MM.1S (cell line): ENCODE measurements at regions not wholly inside any gene's neighbourhood (a gene's known extent, or its start where the extent isn't known, plus 50 kb on each side); places are given as distances from the start of the nearest gene placed in this dataset.
"Not testable (repeated sequence)": the region's sequence is repeated elsewhere in the genome, so short reads cannot be mapped to it uniquely, and the experiment has no call there.

Experiments
- DNase-seq: peaks from one replicate; pipeline ENCODE4 v3.0.0-alpha.2; 2015
- H2AFZ ChIP-seq: fragments of 300-600 bp; sonication (generic); 2 replicates; pipeline ENCODE4 v1.6.0; 2016; ENCODE audit warnings: antibody characterized with exemption, low read length
- H3F3A ChIP-seq: fragments of 300-600 bp; sonication (generic); 2 replicates; pipeline ENCODE4 v1.6.1; 2016; ENCODE audit warnings: mild to moderate bottlenecking, antibody characterized with exemption, low read length, moderate library complexity, mixed read lengths; ENCODE audit not compliant: insufficient read depth
- H3K27ac ChIP-seq: fragments of 300-600 bp; sonication (generic); 2 replicates; pipeline ENCODE4 v1.5.1; 2016; ENCODE audit warnings: mild to moderate bottlenecking, low read length
- H3K27me3 ChIP-seq: fragments of 300-600 bp; sonication (generic); replicated peaks from 2 replicates; pipeline ENCODE4 v1.6.0; 2016; ENCODE audit warnings: low read length; ENCODE audit not compliant: insufficient read depth
- H3K36me3 ChIP-seq: fragments of 300-600 bp; sonication (generic); replicated peaks from 2 replicates; pipeline ENCODE4 v1.6.1; 2016; ENCODE audit warnings: mild to moderate bottlenecking, low read length, mixed read lengths; ENCODE audit not compliant: insufficient read depth
- H3K4me1 ChIP-seq: fragments of 300-600 bp; sonication (generic); 2 replicates; pipeline ENCODE4 v1.6.1; 2016; ENCODE audit warnings: low read length, mixed read lengths
- H3K4me2 ChIP-seq: fragments of 300-600 bp; sonication (generic); 2 replicates; pipeline ENCODE4 v1.6.0; 2016; ENCODE audit warnings: low read depth, low read length
- H3K4me3 ChIP-seq: fragments of 300-600 bp; sonication (generic); 2 replicates; pipeline ENCODE4 v1.5.1; 2016; ENCODE audit warnings: low read length, mixed read lengths
- H3K79me2 ChIP-seq: fragments of 300-600 bp; sonication (generic); 2 replicates; pipeline ENCODE4 v1.6.1; 2016; ENCODE audit warnings: mixed run types, low read length, mixed read lengths
- H3K9ac ChIP-seq: fragments of 300-600 bp; sonication (generic); 2 replicates; pipeline ENCODE4 v1.6.1; 2016; ENCODE audit warnings: low read length, mixed read lengths
- H3K9me2 ChIP-seq: fragments of 300-600 bp; sonication (generic); replicated peaks from 2 replicates; pipeline ENCODE4 v1.6.1; 2016; ENCODE audit warnings: mild to moderate bottlenecking, low read length, mixed read lengths; ENCODE audit not compliant: insufficient read depth
- H3K9me3 ChIP-seq: fragments of 300-600 bp; sonication (generic); replicated peaks from 2 replicates; pipeline ENCODE4 v1.6.1; 2016; ENCODE audit warnings: mild to moderate bottlenecking, low read length, mixed read lengths; ENCODE audit not compliant: insufficient read depth
- H4K20me1 ChIP-seq: fragments of 300-600 bp; sonication (generic); 2 replicates; pipeline ENCODE4 v1.6.1; 2016; ENCODE audit warnings: mild to moderate bottlenecking, low read length, moderate library complexity, mixed read lengths; ENCODE audit not compliant: insufficient read depth
- EZH2 ChIP-seq: fragments of 300-600 bp; sonication (generic); optimal IDR thresholded peaks from 2 replicates; pipeline ENCODE3; 2017; ENCODE audit warnings: low read depth, mild to moderate bottlenecking, antibody characterized with exemption, low read length, mixed read lengths
- EZH2phosphoT487 ChIP-seq: fragments of 300-600 bp; sonication (generic); IDR thresholded peaks from 2 replicates; pipeline ENCODE4 v1.6.1; 2018; ENCODE audit warnings: antibody characterized with exemption, low read length
- TF ChIP-seq, protein P1 (sequence below): fragments of 300-600 bp; sonication (generic); IDR thresholded peaks from 2 replicates; pipeline ENCODE4 v1.5.1; 2016; ENCODE audit warnings: antibody characterized with exemption, low read length, mixed read lengths

DNA sequence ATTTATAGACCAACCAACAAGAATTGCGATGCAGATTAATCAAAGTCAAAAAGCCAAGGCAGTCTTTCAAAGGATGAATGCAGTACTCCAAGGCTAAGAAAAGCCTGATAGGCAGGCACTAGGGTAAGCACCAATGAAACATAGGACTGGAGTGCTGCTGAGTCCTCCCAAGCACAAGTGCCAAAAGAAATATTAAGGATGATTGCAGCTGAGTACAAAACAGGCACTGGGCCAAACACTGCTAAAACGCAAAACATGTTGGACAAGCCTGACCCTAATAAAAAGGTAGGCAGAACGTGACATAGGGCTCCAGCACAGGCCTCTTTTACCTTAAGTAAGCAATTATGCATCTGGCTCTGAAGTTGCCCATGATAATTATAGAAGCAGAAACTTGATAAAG is 160.1 kb upstream of the LRP1B start:
- no peak for DNase-seq
- Histone ChIP-seq H2AFZ (no peak overlapping the region), H3K9me3 (no peaks in the 10 kb centered on the region), H3K27ac (no peak overlapping the region), H3K9ac (no peak overlapping the region), H3K4me1 (no peaks in the 10 kb centered on the region), H4K20me1 (no peaks in the 10 kb centered on the region), H3K79me2 (no peaks in the 10 kb centered on the region), H3K9me2 (no peaks in the 10 kb centered on the region), H3K4me3 (no peak overlapping the region), H3K27me3 (no peaks in the 10 kb centered on the region), H3K36me3 (no peaks in the 10 kb centered on the region), H3K4me2 (no peak overlapping the region), H3F3A (no peaks in the 10 kb centered on the region)
- TF ChIP-seq EZH2phosphoT487 (no peak), EZH2 (no peak)
- TF ChIP-seq, protein P1, sequence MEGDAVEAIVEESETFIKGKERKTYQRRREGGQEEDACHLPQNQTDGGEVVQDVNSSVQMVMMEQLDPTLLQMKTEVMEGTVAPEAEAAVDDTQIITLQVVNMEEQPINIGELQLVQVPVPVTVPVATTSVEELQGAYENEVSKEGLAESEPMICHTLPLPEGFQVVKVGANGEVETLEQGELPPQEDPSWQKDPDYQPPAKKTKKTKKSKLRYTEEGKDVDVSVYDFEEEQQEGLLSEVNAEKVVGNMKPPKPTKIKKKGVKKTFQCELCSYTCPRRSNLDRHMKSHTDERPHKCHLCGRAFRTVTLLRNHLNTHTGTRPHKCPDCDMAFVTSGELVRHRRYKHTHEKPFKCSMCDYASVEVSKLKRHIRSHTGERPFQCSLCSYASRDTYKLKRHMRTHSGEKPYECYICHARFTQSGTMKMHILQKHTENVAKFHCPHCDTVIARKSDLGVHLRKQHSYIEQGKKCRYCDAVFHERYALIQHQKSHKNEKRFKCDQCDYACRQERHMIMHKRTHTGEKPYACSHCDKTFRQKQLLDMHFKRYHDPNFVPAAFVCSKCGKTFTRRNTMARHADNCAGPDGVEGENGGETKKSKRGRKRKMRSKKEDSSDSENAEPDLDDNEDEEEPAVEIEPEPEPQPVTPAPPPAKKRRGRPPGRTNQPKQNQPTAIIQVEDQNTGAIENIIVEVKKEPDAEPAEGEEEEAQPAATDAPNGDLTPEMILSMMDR: no peak

DNA sequence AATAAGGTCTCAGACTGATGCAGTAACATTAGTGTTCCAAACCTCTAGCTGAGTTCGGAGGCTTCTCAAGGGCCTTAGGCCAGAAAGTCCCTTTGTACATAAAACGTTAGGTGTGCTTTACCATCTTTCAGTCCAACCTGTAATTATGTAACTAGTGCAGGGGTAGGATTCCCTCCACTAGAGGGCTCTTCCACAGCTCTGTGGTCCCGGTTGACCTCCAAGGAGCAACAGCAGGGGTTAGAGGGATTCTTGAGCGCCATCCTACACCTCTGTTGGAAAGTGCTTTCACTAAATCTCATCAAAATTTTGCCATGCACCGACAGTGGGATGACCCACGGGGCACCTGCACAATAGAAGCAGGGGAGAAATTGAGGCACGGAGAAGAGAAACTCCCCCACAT is 155.8 kb upstream of the LRP1B start:
- H3K27me3 ChIP-seq: no peaks in the 10 kb centered on the region
- H3K9ac ChIP-seq: no peak overlapping the region
- H3K36me3 ChIP-seq: no peaks in the 10 kb centered on the region
- H3K79me2 ChIP-seq: no peaks in the 10 kb centered on the region
- no peaks in the 10 kb centered on the region for H3K4me1 ChIP-seq
- no peaks in the 10 kb centered on the region for H3F3A ChIP-seq
- no peaks in the 10 kb centered on the region for H3K9me2 ChIP-seq
- H3K27ac ChIP-seq: no peak overlapping the region
- H3K4me3 ChIP-seq: no peak overlapping the region
- no peak for TF ChIP-seq EZH2
- TF ChIP-seq, protein P1: peak; percentile 29
- H2AFZ ChIP-seq: no peak overlapping the region
- no peak for DNase-seq
- H4K20me1 ChIP-seq: no peaks in the 10 kb centered on the region
- no peak overlapping the region for H3K4me2 ChIP-seq
- H3K9me3 ChIP-seq: no peaks in the 10 kb centered on the region

DNA sequence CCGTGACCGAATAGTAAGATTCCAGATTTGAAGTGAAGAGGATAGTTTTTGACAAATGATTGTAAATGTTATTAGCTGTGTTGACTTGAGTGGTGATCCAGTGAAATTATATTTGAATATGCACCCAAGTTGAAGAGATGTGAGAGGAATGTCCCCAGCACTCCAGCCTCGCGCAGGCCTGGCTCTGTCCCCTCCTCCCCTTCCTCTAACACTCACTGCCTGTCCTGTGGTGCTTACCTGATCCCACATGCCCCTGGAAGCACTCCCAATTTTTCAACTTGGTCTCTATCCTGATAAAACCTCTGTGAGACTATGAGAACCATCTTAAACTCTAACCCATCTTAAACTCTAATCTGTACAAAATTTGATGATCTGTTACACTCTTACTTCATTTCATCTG is 154.7 kb upstream of the LRP1B start:
- no peaks in the 10 kb centered on the region for H3K27me3 ChIP-seq
- no peaks in the 10 kb centered on the region for H3K36me3 ChIP-seq
- no peak overlapping the region for H3K27ac ChIP-seq
- H4K20me1 ChIP-seq: no peaks in the 10 kb centered on the region
- no peak for DNase-seq
- no peak overlapping the region for H3K9ac ChIP-seq
- H3K9me2 ChIP-seq: no peaks in the 10 kb centered on the region
- no peak overlapping the region for H2AFZ ChIP-seq
- H3K4me1 ChIP-seq: no peaks in the 10 kb centered on the region
- no peaks in the 10 kb centered on the region for H3F3A ChIP-seq
- H3K9me3 ChIP-seq: no peaks in the 10 kb centered on the region
- no peak overlapping the region for H3K4me2 ChIP-seq
- H3K4me3 ChIP-seq: no peak overlapping the region
- no peak for TF ChIP-seq EZH2
- no peak for TF ChIP-seq EZH2phosphoT487
- TF ChIP-seq, protein P1: no peak
- no peaks in the 10 kb centered on the region for H3K79me2 ChIP-seq

DNA sequence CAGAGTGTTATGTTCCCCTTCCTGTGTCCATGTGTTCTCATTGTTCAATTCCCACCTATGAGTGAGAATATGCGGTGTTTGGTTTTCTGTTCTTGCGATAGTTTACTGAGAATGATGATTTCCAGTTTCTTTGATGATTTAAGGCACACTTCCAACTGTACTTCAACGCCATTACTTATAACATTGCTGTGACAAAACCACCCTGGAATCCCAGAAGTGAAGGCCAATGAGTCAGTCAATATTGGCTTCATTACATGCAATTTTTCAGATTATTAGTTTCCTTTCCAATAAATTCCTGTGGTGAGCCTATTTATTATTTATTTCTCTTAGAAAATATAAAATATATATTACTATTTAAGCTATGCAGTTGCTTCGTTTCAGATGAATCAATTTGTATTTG is 153.5 kb upstream of the LRP1B start:
- not testable (repeated sequence) for DNase-seq, H4K20me1 ChIP-seq, H3K79me2 ChIP-seq, H3K4me2 ChIP-seq, H3K27ac ChIP-seq, H2AFZ ChIP-seq, H3K9me2 ChIP-seq, H3K36me3 ChIP-seq, H3K4me3 ChIP-seq, H3K9ac ChIP-seq, H3K9me3 ChIP-seq, H3K27me3 ChIP-seq, H3F3A ChIP-seq, H3K4me1 ChIP-seq
